ENCODE measurements at regions not wholly inside any gene's neighbourhood (a gene's known extent, or its start where the extent isn't known, plus 50 kb on each side); places are given as distances from the start of the nearest gene placed in this dataset.
"Not testable (repeated sequence)": the region's sequence is repeated elsewhere in the genome, so short reads cannot be mapped to it uniquely, and the experiment has no call there.

- H3K27ac Mint-ChIP-seq (ENCODE audit: unreplicated experiment): no peak overlapping the region
- DNase-seq (ENCODE audit: low spot score): no peak
- no peak for TF ChIP-seq CTCF (IDR thresholded peaks at IDR 0.05; ENCODE audit: unreplicated experiment)
- no peak overlapping the region for H3K4me3 Mint-ChIP-seq (ENCODE audit: unreplicated experiment)
- peaks cover 16% of the 10 kb centered on the region for H3K9me3 Mint-ChIP-seq (ENCODE audit: unreplicated experiment)
- H3K4me1 Mint-ChIP-seq (ENCODE audit: unreplicated experiment): no peaks in the 10 kb centered on the region
- H3K36me3 Mint-ChIP-seq (ENCODE audit: low read depth, unreplicated experiment): no peaks in the 10 kb centered on the region
- peaks cover 2% of the 10 kb centered on the region for H3K27me3 Mint-ChIP-seq (ENCODE audit: unreplicated experiment)
These were observed 335.3 kb upstream of the DEFB115 start for GRCh38 chr20:30922129-30922528.

DNA sequence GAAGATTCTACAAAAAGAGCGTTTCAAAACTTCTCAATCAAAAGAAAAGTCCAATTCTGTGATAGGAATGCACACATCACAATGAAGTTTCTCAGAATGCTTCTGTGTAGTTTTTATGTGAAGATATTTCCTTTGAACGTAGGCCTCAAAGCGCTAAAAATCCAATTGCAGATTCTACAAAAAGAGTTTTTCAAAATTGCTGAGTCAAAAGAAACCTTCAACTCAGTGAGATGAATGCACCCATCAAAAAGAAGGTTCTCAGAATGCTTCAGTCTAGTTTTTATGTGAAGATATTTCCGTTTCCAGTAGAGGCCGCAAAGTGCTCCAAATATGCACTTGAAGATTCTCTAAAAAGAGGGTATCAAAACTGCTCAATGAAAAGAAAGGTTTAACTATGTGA lies 319.7 kb upstream of the DEFB115 start:
- Mint-ChIP-seq H3K4me1 (ENCODE audit: unreplicated experiment) (no peaks in the 10 kb centered on the region), H3K27ac (ENCODE audit: unreplicated experiment) (no peak overlapping the region)
- TF ChIP-seq CTCF (IDR thresholded peaks at IDR 0.05; ENCODE audit: unreplicated experiment): no peak

DNA sequence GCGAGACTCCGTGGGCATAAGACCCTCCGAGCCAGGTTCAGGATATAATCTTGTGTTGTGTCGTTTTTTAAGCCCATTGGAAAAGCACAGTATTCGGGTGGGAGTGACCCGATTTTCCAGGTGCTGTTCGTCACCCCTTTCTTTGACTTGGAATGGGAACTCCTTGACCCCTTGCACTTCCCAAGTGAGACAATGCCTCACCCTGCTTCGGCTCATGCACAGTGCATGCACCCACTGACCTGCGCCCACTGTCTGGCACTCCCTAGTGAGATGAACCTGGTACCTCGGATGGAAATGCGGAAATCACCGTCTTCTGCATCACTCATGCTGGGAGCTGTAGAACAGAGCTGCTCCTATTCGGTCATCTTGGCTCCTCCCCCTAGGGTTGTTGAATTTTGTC lies 307.7 kb upstream of the DEFB115 start:
- DNase-seq (ENCODE audit: low spot score): no peak
- Mint-ChIP-seq H3K27me3 (ENCODE audit: unreplicated experiment) (peaks cover 3% of the 10 kb centered on the region), H3K36me3 (ENCODE audit: low read depth, unreplicated experiment) (no peaks in the 10 kb centered on the region)

More for the DNA sequence above, 319.7 kb upstream of the DEFB115 start:
- Mint-ChIP-seq H3K4me3 (ENCODE audit: unreplicated experiment) (no peak overlapping the region), H3K27me3 (ENCODE audit: unreplicated experiment) (peaks cover 1% of the 10 kb centered on the region), H3K36me3 (ENCODE audit: low read depth, unreplicated experiment) (no peaks in the 10 kb centered on the region), H3K9me3 (ENCODE audit: unreplicated experiment) (peaks cover 8% of the 10 kb centered on the region)
- no peak for DNase-seq (ENCODE audit: low spot score)

GRCh38 chr20:30951088-30951487 lies 306.4 kb upstream of the DEFB115 start:
- not testable (repeated sequence) for H3K36me3 Mint-ChIP-seq (ENCODE audit: low read depth, unreplicated experiment); H3K4me1 Mint-ChIP-seq (ENCODE audit: unreplicated experiment); H3K4me3 Mint-ChIP-seq (ENCODE audit: unreplicated experiment); H3K27ac Mint-ChIP-seq (ENCODE audit: unreplicated experiment); H3K27me3 Mint-ChIP-seq (ENCODE audit: unreplicated experiment); DNase-seq (ENCODE audit: low spot score); H3K9me3 Mint-ChIP-seq (ENCODE audit: unreplicated experiment)

More for the DNA sequence above, 307.7 kb upstream of the DEFB115 start:
- peaks cover 6% of the 10 kb centered on the region for H3K9me3 Mint-ChIP-seq (ENCODE audit: unreplicated experiment)
- no peak overlapping the region for H3K4me3 Mint-ChIP-seq (ENCODE audit: unreplicated experiment)
- no peak for TF ChIP-seq CTCF (IDR thresholded peaks at IDR 0.05; ENCODE audit: unreplicated experiment)
- no peak overlapping the region for H3K27ac Mint-ChIP-seq (ENCODE audit: unreplicated experiment)
- no peaks in the 10 kb centered on the region for H3K4me1 Mint-ChIP-seq (ENCODE audit: unreplicated experiment)

DNA sequence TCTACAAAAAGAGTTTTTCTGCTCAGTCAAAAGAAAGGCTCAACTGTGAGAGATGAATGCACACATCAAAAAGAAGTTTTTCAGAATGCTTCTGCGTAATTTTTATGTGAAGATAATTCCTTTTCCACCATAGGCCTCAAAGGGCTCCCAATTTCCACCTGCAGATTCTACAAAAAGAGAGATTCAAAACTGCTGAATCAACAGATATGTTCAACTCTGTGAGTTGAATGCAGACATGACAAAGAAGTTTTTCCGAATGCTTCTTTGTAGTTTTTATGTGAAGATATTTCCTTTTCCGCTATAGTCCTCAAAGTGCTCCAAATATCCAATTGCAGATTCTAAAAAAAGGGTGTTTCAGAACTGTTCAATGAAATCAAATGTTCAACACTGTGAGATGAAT lies 300.8 kb upstream of the DEFB115 start:
- not testable (repeated sequence) for DNase-seq (ENCODE audit: low spot score); H3K27ac Mint-ChIP-seq (ENCODE audit: unreplicated experiment); H3K27me3 Mint-ChIP-seq (ENCODE audit: unreplicated experiment); H3K36me3 Mint-ChIP-seq (ENCODE audit: low read depth, unreplicated experiment); H3K4me1 Mint-ChIP-seq (ENCODE audit: unreplicated experiment); H3K4me3 Mint-ChIP-seq (ENCODE audit: unreplicated experiment); H3K9me3 Mint-ChIP-seq (ENCODE audit: unreplicated experiment)

GRCh38 chr20:30959208-30959607 lies 298.3 kb upstream of the DEFB115 start:
- H3K9me3 Mint-ChIP-seq (ENCODE audit: unreplicated experiment); H3K36me3 Mint-ChIP-seq (ENCODE audit: low read depth, unreplicated experiment); H3K4me3 Mint-ChIP-seq (ENCODE audit: unreplicated experiment); H3K27me3 Mint-ChIP-seq (ENCODE audit: unreplicated experiment); H3K4me1 Mint-ChIP-seq (ENCODE audit: unreplicated experiment); H3K27ac Mint-ChIP-seq (ENCODE audit: unreplicated experiment); DNase-seq (ENCODE audit: low spot score): not testable (repeated sequence)

GRCh38 chr20:30963591-30963990 lies 293.9 kb upstream of the DEFB115 start:
- no peaks in the 10 kb centered on the region for H3K9me3 Mint-ChIP-seq (ENCODE audit: unreplicated experiment)
- DNase-seq (ENCODE audit: low spot score): no peak
- no peaks in the 10 kb centered on the region for H3K36me3 Mint-ChIP-seq (ENCODE audit: low read depth, unreplicated experiment)
- no peak overlapping the region for H3K27ac Mint-ChIP-seq (ENCODE audit: unreplicated experiment)
- peaks cover 1% of the 10 kb centered on the region for H3K27me3 Mint-ChIP-seq (ENCODE audit: unreplicated experiment)
- H3K4me3 Mint-ChIP-seq (ENCODE audit: unreplicated experiment): no peak overlapping the region
- no peak for TF ChIP-seq CTCF (IDR thresholded peaks at IDR 0.05; ENCODE audit: unreplicated experiment)
- no peaks in the 10 kb centered on the region for H3K4me1 Mint-ChIP-seq (ENCODE audit: unreplicated experiment)

DNA sequence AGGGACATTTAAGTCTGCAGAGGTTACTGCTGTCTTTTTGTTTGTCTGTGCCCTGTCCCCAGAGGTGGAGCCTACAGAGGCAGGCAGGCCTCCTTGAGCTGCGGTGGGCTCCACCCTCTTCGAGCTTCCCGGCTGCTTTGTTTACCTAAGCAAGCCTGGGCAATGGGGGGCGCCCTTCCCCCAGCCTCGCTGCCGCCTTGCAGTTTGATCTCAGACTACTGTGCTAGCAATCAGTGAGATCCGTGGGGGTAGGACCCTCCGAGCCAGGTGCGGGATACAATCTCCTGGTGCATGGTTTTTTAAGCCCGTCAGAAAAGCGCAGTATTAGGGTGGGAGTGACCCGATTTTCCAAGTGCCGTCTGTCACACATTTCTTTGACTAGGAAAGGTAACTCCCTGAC lies 281.6 kb upstream of the DEFB115 start:
- H3K27ac Mint-ChIP-seq (ENCODE audit: unreplicated experiment); DNase-seq (ENCODE audit: low spot score): not testable (repeated sequence)

More for the DNA sequence above, 281.6 kb upstream of the DEFB115 start:
- H3K36me3 Mint-ChIP-seq (ENCODE audit: low read depth, unreplicated experiment); H3K4me1 Mint-ChIP-seq (ENCODE audit: unreplicated experiment); H3K4me3 Mint-ChIP-seq (ENCODE audit: unreplicated experiment); H3K9me3 Mint-ChIP-seq (ENCODE audit: unreplicated experiment); H3K27me3 Mint-ChIP-seq (ENCODE audit: unreplicated experiment): not testable (repeated sequence)

Data from endothelial cell (in vitro differentiated cells).